ENCODE measurements at regions not wholly inside any gene's neighbourhood (a gene's known extent, or its start where the extent isn't known, plus 50 kb on each side); places are given as distances from the start of the nearest gene placed in this dataset.

GRCh38 chr3:152976239-152976638, 141.3 kb downstream of the P2RY1 start:
- no peak overlapping the region for H3K27ac Mint-ChIP-seq
- no peaks in the 10 kb centered on the region for H3K4me1 Mint-ChIP-seq
- ATAC-seq, result no peak
- H3K4me3 Mint-ChIP-seq, result no peak overlapping the region
- DNase-seq, result no peak
- no peaks in the 10 kb centered on the region for H3K27me3 Mint-ChIP-seq
- H3K9me3 Mint-ChIP-seq, result no peaks in the 10 kb centered on the region

DNA sequence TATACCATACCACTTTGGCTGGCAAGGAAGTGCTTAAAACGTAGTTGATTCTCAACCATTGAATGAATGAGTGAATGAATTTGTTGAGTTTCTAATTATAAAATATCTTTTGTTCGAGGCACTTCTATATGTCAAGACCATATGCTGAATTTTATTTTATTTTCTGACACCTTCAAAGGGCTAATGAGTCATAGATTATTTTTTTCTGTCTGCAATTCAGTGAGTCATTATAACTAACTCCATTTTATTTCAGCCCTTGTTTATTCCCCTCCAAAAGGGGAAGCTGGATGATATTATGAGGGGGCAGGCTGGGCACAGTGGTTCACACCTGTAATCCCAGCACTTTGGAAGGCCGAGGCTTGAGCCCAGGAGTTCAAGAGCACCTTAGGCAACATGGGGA, 142.4 kb downstream of the P2RY1 start:
- no peak for DNase-seq
- no peaks in the 10 kb centered on the region for H3K4me1 Mint-ChIP-seq
- H3K27ac Mint-ChIP-seq, result no peak overlapping the region
- H3K9me3 Mint-ChIP-seq, result no peaks in the 10 kb centered on the region
- ATAC-seq, result no peak
- no peak overlapping the region for H3K4me3 Mint-ChIP-seq
- H3K27me3 Mint-ChIP-seq, result peaks cover 2% of the 10 kb centered on the region

DNA sequence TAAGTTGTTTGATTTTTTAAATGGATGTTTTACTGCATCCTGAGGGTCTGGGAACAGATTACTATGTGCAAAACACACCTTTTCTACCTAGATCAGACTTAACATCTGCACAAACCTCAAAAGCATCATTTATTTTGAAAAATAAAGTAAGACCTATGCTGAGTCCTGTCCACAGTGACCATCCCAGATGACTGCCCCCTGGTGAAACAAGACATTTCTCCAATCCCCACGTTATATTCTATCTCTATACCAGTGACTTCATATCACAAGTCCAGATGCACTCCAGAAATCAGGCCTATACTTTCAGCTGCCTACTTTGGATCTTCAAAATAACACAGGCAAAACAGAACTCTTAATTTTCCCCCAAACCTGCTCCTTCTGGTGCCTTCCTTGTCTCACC, 143.2 kb downstream of the P2RY1 start:
- no peak for DNase-seq
- H3K9me3 Mint-ChIP-seq, result no peaks in the 10 kb centered on the region
- no peak for ATAC-seq
- H3K4me3 Mint-ChIP-seq, result no peak overlapping the region
- no peaks in the 10 kb centered on the region for H3K4me1 Mint-ChIP-seq
- H3K27me3 Mint-ChIP-seq, result peaks cover 10% of the 10 kb centered on the region
- no peak overlapping the region for H3K27ac Mint-ChIP-seq

DNA sequence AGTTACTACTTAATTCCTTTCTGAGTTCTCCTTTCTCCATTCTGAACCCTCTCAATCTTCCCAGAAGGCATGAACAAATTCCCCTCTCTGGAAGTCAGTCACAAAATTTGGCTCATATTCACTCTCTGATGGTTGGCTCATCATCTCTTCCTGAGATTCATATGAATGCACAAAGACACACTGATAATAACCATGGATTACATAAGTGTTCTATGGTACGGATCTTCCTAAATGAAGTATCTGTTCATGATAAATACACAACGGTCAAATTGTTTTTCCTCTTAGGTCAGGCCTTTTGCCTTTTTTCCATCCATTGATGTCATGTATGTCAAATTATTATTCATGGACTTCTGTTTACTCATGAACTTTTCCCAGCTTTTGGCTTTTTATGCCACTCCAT, 162.6 kb downstream of the P2RY1 start:
- no peaks in the 10 kb centered on the region for H3K9me3 Mint-ChIP-seq
- no peaks in the 10 kb centered on the region for H3K4me1 Mint-ChIP-seq
- no peak for ATAC-seq
- no peaks in the 10 kb centered on the region for H3K27me3 Mint-ChIP-seq
- DNase-seq, result no peak
- H3K27ac Mint-ChIP-seq, result no peak overlapping the region
- H3K4me3 Mint-ChIP-seq, result no peak overlapping the region

DNA sequence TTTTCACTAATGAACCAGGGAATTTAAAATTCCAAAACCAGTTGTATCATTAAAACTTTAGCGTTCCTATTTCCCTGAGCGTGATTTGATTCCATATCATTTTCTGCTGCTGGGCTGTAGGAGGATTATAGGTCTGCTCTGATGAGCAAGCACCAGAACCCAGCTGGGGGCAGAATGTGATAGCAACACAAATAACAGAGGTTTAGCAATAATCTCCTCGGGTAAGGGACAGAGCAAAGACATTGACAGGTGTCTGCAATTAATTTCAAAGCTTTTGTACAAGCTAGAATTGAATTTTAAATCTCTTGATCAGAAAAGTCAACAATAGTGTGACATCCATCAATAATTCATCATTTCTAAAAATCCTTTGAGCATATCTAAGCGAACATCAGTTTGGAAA, 163.4 kb upstream of the RAP2B start:
- no peaks in the 10 kb centered on the region for H3K4me1 Mint-ChIP-seq
- no peaks in the 10 kb centered on the region for H3K9me3 Mint-ChIP-seq
- no peak for ATAC-seq
- DNase-seq, result no peak
- H3K4me3 Mint-ChIP-seq, result no peak overlapping the region
- H3K27ac Mint-ChIP-seq, result peak overlapping the region in 1 of 2 donors; percentile 29
- H3K27me3 Mint-ChIP-seq, result no peaks in the 10 kb centered on the region

DNA sequence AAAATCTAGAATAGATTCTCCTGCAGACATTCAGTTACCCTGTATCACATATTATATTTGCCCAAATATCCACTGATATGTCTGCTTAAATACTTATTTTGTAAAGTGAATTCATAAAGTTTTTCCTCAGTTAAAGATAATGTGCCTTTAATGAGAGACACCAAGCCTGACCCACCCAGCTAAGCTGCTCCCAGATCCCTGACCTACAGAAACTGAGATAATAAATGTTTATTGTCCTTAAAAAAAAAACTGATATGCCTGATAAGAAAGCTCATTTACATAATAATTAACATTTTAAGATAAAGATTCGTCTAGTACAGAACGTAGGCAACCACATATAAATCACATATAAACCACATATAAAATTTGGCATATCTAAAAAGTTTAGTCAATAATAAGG, 161.7 kb upstream of the RAP2B start:
- no peak overlapping the region for H3K4me3 Mint-ChIP-seq
- H3K27me3 Mint-ChIP-seq, result no peaks in the 10 kb centered on the region
- DNase-seq (no peak), ATAC-seq (no peak)
- H3K9me3 Mint-ChIP-seq, result no peaks in the 10 kb centered on the region
- H3K27ac Mint-ChIP-seq, result no peak overlapping the region
- no peaks in the 10 kb centered on the region for H3K4me1 Mint-ChIP-seq

DNA sequence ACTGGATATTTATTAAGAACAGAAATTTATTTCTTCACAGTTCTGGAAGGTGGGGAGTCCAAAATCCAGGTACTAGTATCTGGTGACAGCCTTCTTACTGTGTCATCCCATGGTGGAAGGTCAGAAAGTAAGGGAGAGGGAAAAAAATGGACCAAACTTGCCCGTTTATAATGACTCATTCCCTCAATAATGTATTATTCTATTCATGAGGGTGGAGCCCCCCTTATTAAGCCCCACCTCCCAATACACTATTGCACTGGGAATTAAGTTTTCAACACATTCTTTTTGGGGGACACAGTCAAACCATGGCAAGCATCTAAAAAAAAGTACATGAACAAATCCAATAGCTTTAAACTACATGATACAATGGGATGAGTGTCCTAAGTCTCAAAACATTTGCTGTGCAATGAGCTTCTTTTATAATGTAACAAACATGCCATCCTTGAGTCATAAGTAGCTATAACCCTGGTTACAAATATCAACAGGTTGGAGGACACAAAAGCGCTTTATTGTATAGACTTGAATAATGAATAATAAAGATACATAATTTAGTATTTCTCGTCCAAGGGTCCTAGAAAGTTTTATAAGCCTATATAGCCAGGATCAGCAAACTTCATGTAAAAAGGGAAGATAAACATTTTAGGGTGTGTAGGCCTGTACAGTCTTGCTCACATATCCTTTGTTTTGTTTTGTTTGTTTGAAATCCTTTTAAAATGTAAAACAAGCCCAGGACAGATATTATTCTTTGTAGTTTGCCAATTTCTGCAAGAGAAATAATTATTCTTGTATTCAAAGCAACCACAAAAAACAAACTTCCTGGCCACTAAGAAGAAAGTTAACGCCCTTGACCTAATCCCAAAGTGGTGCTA, 160.6 kb upstream of the RAP2B start:
- DNase-seq (no peak), ATAC-seq (no peak)
- Mint-ChIP-seq H3K27ac (no peak overlapping the region), H3K9me3 (no peaks in the 10 kb centered on the region), H3K27me3 (no peaks in the 10 kb centered on the region), H3K4me1 (no peaks in the 10 kb centered on the region), H3K4me3 (no peak overlapping the region)

DNA sequence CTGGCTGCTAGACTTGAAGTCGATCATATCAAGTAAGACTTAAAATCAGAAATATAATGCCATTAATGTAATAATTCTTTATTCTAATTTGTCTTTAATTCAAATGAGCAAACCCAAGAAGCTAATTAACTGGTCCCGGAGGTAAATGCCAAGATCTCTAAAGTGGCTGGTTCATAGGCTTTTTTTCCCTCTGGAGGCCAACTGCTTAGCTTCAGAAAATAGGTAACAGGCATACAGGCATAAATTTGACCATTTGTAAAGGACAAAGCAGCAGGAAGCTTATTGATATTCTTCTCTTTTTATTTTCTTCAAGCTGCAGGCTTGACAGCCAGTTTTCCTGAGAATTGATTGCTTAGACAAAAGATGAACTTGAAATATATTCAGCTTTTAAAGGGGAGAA, 158.6 kb upstream of the RAP2B start:
- no peak overlapping the region for H3K27ac Mint-ChIP-seq
- DNase-seq, result no peak
- H3K4me3 Mint-ChIP-seq, result no peak overlapping the region
- no peaks in the 10 kb centered on the region for H3K9me3 Mint-ChIP-seq
- no peak for ATAC-seq
- H3K4me1 Mint-ChIP-seq, result no peaks in the 10 kb centered on the region
- no peaks in the 10 kb centered on the region for H3K27me3 Mint-ChIP-seq

- no peaks in the 10 kb centered on the region for H3K9me3 Mint-ChIP-seq
- ATAC-seq (no peak), DNase-seq (no peak)
- no peak overlapping the region for H3K27ac Mint-ChIP-seq
- H3K4me3 Mint-ChIP-seq, result no peak overlapping the region
- no peaks in the 10 kb centered on the region for H3K27me3 Mint-ChIP-seq
- H3K4me1 Mint-ChIP-seq, result no peaks in the 10 kb centered on the region
These were observed 158.2 kb upstream of the RAP2B start for GRCh38 chr3:153003862-153004261.

DNA sequence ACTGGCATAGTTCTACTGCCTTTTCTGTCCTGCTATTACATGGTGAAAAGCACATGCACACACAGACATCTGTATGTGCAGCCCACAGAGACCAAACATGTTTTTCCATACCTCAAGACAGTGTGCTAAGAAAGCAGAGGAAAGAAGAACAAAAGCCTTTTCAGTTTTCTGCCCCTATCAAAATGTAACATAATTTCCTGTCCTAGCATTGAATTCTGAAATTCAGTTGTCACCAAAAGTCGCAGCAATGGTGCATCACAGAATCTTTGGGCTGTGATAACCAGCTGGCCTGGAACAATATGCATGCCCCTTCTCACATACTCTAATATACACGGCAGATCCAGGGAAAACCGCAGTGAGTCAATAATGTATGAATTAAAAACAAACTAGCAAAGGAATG, 153.8 kb upstream of the RAP2B start:
- ATAC-seq, result no peak
- H3K27me3 Mint-ChIP-seq, result no peaks in the 10 kb centered on the region

GRCh38 chr3:153023896-153024295, 138.1 kb upstream of the RAP2B start:
- DNase-seq (no peak), ATAC-seq (no peak)
- no peaks in the 10 kb centered on the region for H3K9me3 Mint-ChIP-seq
- peaks cover 17% of the 10 kb centered on the region for H3K27me3 Mint-ChIP-seq
- no peak overlapping the region for H3K27ac Mint-ChIP-seq
- H3K4me3 Mint-ChIP-seq, result no peak overlapping the region
- no peaks in the 10 kb centered on the region for H3K4me1 Mint-ChIP-seq

More for the DNA sequence above, 153.8 kb upstream of the RAP2B start:
- Mint-ChIP-seq H3K9me3 (no peaks in the 10 kb centered on the region), H3K4me3 (no peak overlapping the region), H3K27ac (no peak overlapping the region), H3K4me1 (no peaks in the 10 kb centered on the region)
- no peak for DNase-seq

GRCh38 chr3:153026026-153026425, 136.0 kb upstream of the RAP2B start:
- Mint-ChIP-seq H3K9me3 (no peaks in the 10 kb centered on the region), H3K27me3 (peaks cover 11% of the 10 kb centered on the region)

GRCh38 chr3:153028381-153028780, 133.6 kb upstream of the RAP2B start:
- no peaks in the 10 kb centered on the region for H3K9me3 Mint-ChIP-seq
- peaks cover 7% of the 10 kb centered on the region for H3K27me3 Mint-ChIP-seq
- no peaks in the 10 kb centered on the region for H3K4me1 Mint-ChIP-seq
- H3K4me3 Mint-ChIP-seq, result no peak overlapping the region
- H3K27ac Mint-ChIP-seq, result no peak overlapping the region
- DNase-seq, result no peak
- ATAC-seq, result no peak

More at GRCh38 chr3:153026026-153026425, 136.0 kb upstream of the RAP2B start:
- DNase-seq (no peak), ATAC-seq (no peak)
- Mint-ChIP-seq H3K4me3 (no peak overlapping the region), H3K27ac (no peak overlapping the region), H3K4me1 (no peaks in the 10 kb centered on the region)

GRCh38 chr3:153029350-153029749, 132.7 kb upstream of the RAP2B start:
- ATAC-seq, result no peak
- H3K4me3 Mint-ChIP-seq, result no peak overlapping the region
- no peaks in the 10 kb centered on the region for H3K9me3 Mint-ChIP-seq
- peaks cover 3% of the 10 kb centered on the region for H3K27me3 Mint-ChIP-seq
- H3K4me1 Mint-ChIP-seq, result no peaks in the 10 kb centered on the region
- no peak overlapping the region for H3K27ac Mint-ChIP-seq
- no peak for DNase-seq

DNA sequence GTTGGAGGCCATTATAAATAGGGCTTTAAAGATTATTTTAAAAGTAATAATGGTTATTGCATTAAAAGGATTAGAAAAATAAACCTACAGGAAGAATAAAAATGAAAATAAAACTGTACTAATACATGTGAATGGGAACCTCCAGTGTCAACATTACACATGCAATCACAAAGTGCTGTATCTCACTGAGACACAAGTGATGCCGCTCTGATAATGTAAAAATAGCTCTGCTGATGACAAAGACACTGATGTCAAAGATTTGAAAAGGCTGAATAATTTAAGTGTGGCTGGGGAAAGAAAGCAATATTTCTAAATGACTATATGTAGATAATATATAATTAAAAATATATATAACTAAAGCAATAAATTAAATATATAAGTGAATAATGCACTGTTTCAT, 129.1 kb upstream of the RAP2B start:
- no peaks in the 10 kb centered on the region for H3K4me1 Mint-ChIP-seq
- no peaks in the 10 kb centered on the region for H3K9me3 Mint-ChIP-seq
- no peaks in the 10 kb centered on the region for H3K27me3 Mint-ChIP-seq
- no peak for ATAC-seq
- no peak overlapping the region for H3K27ac Mint-ChIP-seq
- no peak overlapping the region for H3K4me3 Mint-ChIP-seq
- no peak for DNase-seq

GRCh38 chr3:153036846-153037245, 125.2 kb upstream of the RAP2B start:
- Mint-ChIP-seq H3K27me3 (no peaks in the 10 kb centered on the region), H3K27ac (no peak overlapping the region)
- ATAC-seq, result no peak

GRCh38 chr3:153038367-153038766, 123.7 kb upstream of the RAP2B start:
- Mint-ChIP-seq H3K9me3 (no peaks in the 10 kb centered on the region), H3K4me3 (no peak overlapping the region), H3K27ac (no peak overlapping the region), H3K27me3 (no peaks in the 10 kb centered on the region), H3K4me1 (no peaks in the 10 kb centered on the region)
- ATAC-seq (peak; percentile 70), DNase-seq (no peak)

More at GRCh38 chr3:153036846-153037245, 125.2 kb upstream of the RAP2B start:
- no peaks in the 10 kb centered on the region for H3K4me1 Mint-ChIP-seq
- no peaks in the 10 kb centered on the region for H3K9me3 Mint-ChIP-seq
- DNase-seq, result no peak
- no peak overlapping the region for H3K4me3 Mint-ChIP-seq
